DMS53 (cell line): ENCODE measurements at regions not wholly inside any gene's neighbourhood (a gene's known extent, or its start where the extent isn't known, plus 50 kb on each side); places are given as distances from the start of the nearest gene placed in this dataset.

Experiments
- DNase-seq: peaks from one replicate; lab custom pipeline; 2025; lab: John Stamatoyannopoulos, UW

- no peak for DNase-seq
Observed at GRCh38 chr3:72303926-72304325, 519.0 kb upstream of the PROK2 start.

GRCh38 chr3:72301779-72302178, 516.8 kb upstream of the PROK2 start:
- peak; percentile 26 for DNase-seq

- DNase-seq: no peak
Observed at GRCh38 chr3:72300621-72301020, 515.7 kb upstream of the PROK2 start.

GRCh38 chr3:72299823-72300222, 514.9 kb upstream of the PROK2 start:
- DNase-seq: no peak

- no peak for DNase-seq
Observed at GRCh38 chr3:72299321-72299802, 514.4 kb upstream of the PROK2 start.

- DNase-seq: no peak
Observed at GRCh38 chr3:72298201-72299152, 513.5 kb upstream of the PROK2 start.

GRCh38 chr3:72297481-72297880, 512.5 kb upstream of the PROK2 start:
- DNase-seq: no peak

- DNase-seq: no peak
Observed at GRCh38 chr3:72296477-72297111, 511.6 kb upstream of the PROK2 start.

GRCh38 chr3:72295962-72296450, 511.1 kb upstream of the PROK2 start:
- DNase-seq: no peak

- no peak for DNase-seq
Observed at GRCh38 chr3:72295276-72295961, 510.5 kb upstream of the PROK2 start.

- no peak for DNase-seq
Observed at GRCh38 chr3:72290859-72291638, 506.1 kb upstream of the PROK2 start.

GRCh38 chr3:72289692-72290071, 504.7 kb upstream of the PROK2 start:
- no peak for DNase-seq

GRCh38 chr3:72288955-72289691, 504.2 kb upstream of the PROK2 start:
- no peak for DNase-seq

- no peak for DNase-seq
Observed at GRCh38 chr3:72287956-72288355, 503.0 kb upstream of the PROK2 start.

GRCh38 chr3:72285502-72285901, 500.6 kb upstream of the PROK2 start:
- DNase-seq: no peak

GRCh38 chr3:72284471-72284870, 499.5 kb upstream of the PROK2 start:
- DNase-seq: no peak

- no peak for DNase-seq
Observed at GRCh38 chr3:72282918-72283317, 498.0 kb upstream of the PROK2 start.

GRCh38 chr3:72281551-72281950, 496.6 kb upstream of the PROK2 start:
- DNase-seq: no peak

GRCh38 chr3:72280876-72281275, 495.9 kb upstream of the PROK2 start:
- no peak for DNase-seq

GRCh38 chr3:72279631-72280041, 494.7 kb upstream of the PROK2 start:
- no peak for DNase-seq

GRCh38 chr3:72279068-72279604, 494.2 kb upstream of the PROK2 start:
- DNase-seq: no peak
